Activated B cell treated with CpG ODN at 0.5 μM for 24 hours (primary cell): ENCODE measurements at regions not wholly inside any gene's neighbourhood (a gene's known extent, or its start where the extent isn't known, plus 50 kb on each side); places are given as distances from the start of the nearest gene placed in this dataset.

ENCODE experiments used
- ATAC-seq: fragments of 200-7000 bp; cut with Tn5 transposase; one replicate; pipeline ENCODE4 v1.10.0; 2021; ENCODE audit warnings: low read depth, mild to moderate bottlenecking, moderate library complexity
- CTCF ChIA-PET: fragments of 350-600 bp; sonication (Branson Sonifier 250); formaldehyde crosslinking; loops from one replicate; lab custom pipeline; 2021; ENCODE audit warnings: antibody characterized with exemption; lab: Charles Lee
- POLR2A ChIA-PET: fragments of 350-600 bp; sonication (Branson Sonifier 250); formaldehyde crosslinking; loops from one replicate; lab custom pipeline; 2021; ENCODE audit warnings: antibody characterized with exemption; lab: Charles Lee
- DNase-seq: peaks from one replicate; pipeline ENCODE4 v3.0.0; 2022
- H3K27ac Mint-ChIP-seq: one replicate; pipeline ENCODE4 v1.8.0; 2020; ENCODE audit warnings: mixed read lengths
- H3K27me3 Mint-ChIP-seq: one replicate; pipeline ENCODE4 v1.8.0; 2021; ENCODE audit warnings: mixed read lengths
- H3K36me3 Mint-ChIP-seq: one replicate; pipeline ENCODE4 v1.8.0; 2021; ENCODE audit warnings: low read depth, mixed read lengths
- H3K4me1 Mint-ChIP-seq: one replicate; pipeline ENCODE4 v1.8.0; 2021; ENCODE audit warnings: mixed read lengths
- H3K4me3 Mint-ChIP-seq: one replicate; pipeline ENCODE4 v1.8.0; 2020; ENCODE audit warnings: mild to moderate bottlenecking, mixed read lengths
- H3K9me3 Mint-ChIP-seq: one replicate; pipeline ENCODE4 v1.8.0; 2020; ENCODE audit warnings: mixed read lengths
- CTCF ChIP-seq: fragments of 200-600 bp; IDR thresholded peaks from one replicate; pipeline ENCODE4 v1.8.0; 2022; ENCODE audit warnings: antibody characterized with exemption, mild to moderate bottlenecking
- intact Hi-C: fragments of 100-400 bp; cut with micrococcal nuclease; formaldehyde crosslinking; loops from one replicate; pipeline ENCODE4 v1.15.1; 2024

- no peak for ATAC-seq
- TF ChIP-seq CTCF = no peak
- H3K9me3 Mint-ChIP-seq = no peaks in the 10 kb centered on the region
- DNase-seq = no peak
- intact Hi-C loops = no loop called here
- no peak overlapping the region for H3K27ac Mint-ChIP-seq
- ChIA-PET CTCF (no interaction called here), POLR2A (no interaction called here)
- peaks cover 10% of the 10 kb centered on the region for H3K27me3 Mint-ChIP-seq
- H3K4me1 Mint-ChIP-seq = no peaks in the 10 kb centered on the region
- no peak overlapping the region for H3K4me3 Mint-ChIP-seq
- H3K36me3 Mint-ChIP-seq = no peaks in the 10 kb centered on the region
Observed at GRCh38 chr22:27336151-27337090, 465.1 kb downstream of the MN1 start.

GRCh38 chr22:27337676-27338075, 463.9 kb downstream of the MN1 start:
- H3K27me3 Mint-ChIP-seq = peaks cover 7% of the 10 kb centered on the region
- no peak overlapping the region for H3K4me3 Mint-ChIP-seq
- no peak for ATAC-seq
- POLR2A ChIA-PET = no interaction called here
- H3K4me1 Mint-ChIP-seq = no peaks in the 10 kb centered on the region
- DNase-seq = no peak
- no peaks in the 10 kb centered on the region for H3K9me3 Mint-ChIP-seq
- no peaks in the 10 kb centered on the region for H3K36me3 Mint-ChIP-seq
- CTCF ChIA-PET = no interaction called here
- intact Hi-C loops = no loop called here
- no peak overlapping the region for H3K27ac Mint-ChIP-seq
- no peak for TF ChIP-seq CTCF

- CTCF ChIA-PET = no interaction called here
Observed at GRCh38 chr22:27340047-27340446, 461.5 kb downstream of the MN1 start.

GRCh38 chr22:27344546-27344945, 457.0 kb downstream of the MN1 start:
- intact Hi-C loops = no loop called here
- ChIA-PET POLR2A (no interaction called here), CTCF (no interaction called here)
- no peak for TF ChIP-seq CTCF
- Mint-ChIP-seq H3K4me1 (no peaks in the 10 kb centered on the region), H3K36me3 (no peaks in the 10 kb centered on the region), H3K9me3 (peaks cover 2% of the 10 kb centered on the region), H3K4me3 (no peak overlapping the region), H3K27ac (no peak overlapping the region), H3K27me3 (no peaks in the 10 kb centered on the region)
- DNase-seq = no peak
- ATAC-seq = no peak

More at GRCh38 chr22:27340047-27340446, 461.5 kb downstream of the MN1 start:
- H3K36me3 Mint-ChIP-seq = no peaks in the 10 kb centered on the region
- no peak overlapping the region for H3K27ac Mint-ChIP-seq
- no peaks in the 10 kb centered on the region for H3K4me1 Mint-ChIP-seq
- intact Hi-C loops = no loop called here
- POLR2A ChIA-PET = no interaction called here
- no peaks in the 10 kb centered on the region for H3K9me3 Mint-ChIP-seq
- H3K4me3 Mint-ChIP-seq = no peak overlapping the region
- H3K27me3 Mint-ChIP-seq = no peaks in the 10 kb centered on the region
- DNase-seq = no peak
- no peak for TF ChIP-seq CTCF
- no peak for ATAC-seq

GRCh38 chr22:27345691-27346090, 455.9 kb downstream of the MN1 start:
- POLR2A ChIA-PET = no interaction called here
- peaks cover 6% of the 10 kb centered on the region for H3K9me3 Mint-ChIP-seq
- no peak overlapping the region for H3K27ac Mint-ChIP-seq
- H3K27me3 Mint-ChIP-seq = no peaks in the 10 kb centered on the region
- H3K36me3 Mint-ChIP-seq = no peaks in the 10 kb centered on the region
- no peaks in the 10 kb centered on the region for H3K4me1 Mint-ChIP-seq
- ATAC-seq (no peak), DNase-seq (no peak)
- CTCF ChIA-PET = no interaction called here
- intact Hi-C loops = no loop called here
- TF ChIP-seq CTCF = no peak
- H3K4me3 Mint-ChIP-seq = no peak overlapping the region
